Liver (tissue), 3 donors: ENCODE measurements at regions not wholly inside any gene's neighbourhood (a gene's known extent, or its start where the extent isn't known, plus 50 kb on each side); places are given as distances from the start of the nearest gene placed in this dataset.

Source experiments
- ATF3 ChIP-seq: IDR thresholded peaks from 2 replicates; pipeline ENCODE4 v1.6.1; 2016; ENCODE audit warnings: antibody characterized with exemption
- CTCF ChIP-seq: fragments of 150-350 bp; IDR thresholded peaks from 2 replicates; pipeline ENCODE4 v1.5.1; 2017; ENCODE audit warnings: improper control_type of control experiment, low read depth, low read length; ENCODE audit not compliant: missing input control
- EGR1 ChIP-seq, 2 donors: IDR thresholded peaks; 2 replicates each; pipeline ENCODE4 v1.6.1; 2016 to 2018; ENCODE audit warnings: antibody characterized with exemption in 2 of 2, low read depth in 2 of 2
- FOXA2 ChIP-seq: IDR thresholded peaks from 2 replicates; pipeline ENCODE4 v1.6.1; 2016; ENCODE audit warnings: antibody characterized with exemption
- GABPA ChIP-seq, 2 donors: IDR thresholded peaks in 1 of 2; conservative IDR thresholded peaks in 1 of 2; 2 replicates each; pipeline ENCODE4 v1.6.1; 2016; ENCODE audit warnings: antibody characterized with exemption in 2 of 2, mild to moderate bottlenecking in 1 of 2, moderate library complexity in 1 of 2
- HNF4A ChIP-seq, 2 donors: conservative IDR thresholded peaks; 2 replicates each; pipeline ENCODE4 v1.6.1; 2016; ENCODE audit warnings: antibody characterized with exemption in 2 of 2, mild to moderate bottlenecking in 2 of 2
- HNF4G ChIP-seq: IDR thresholded peaks from 2 replicates; pipeline ENCODE4 v1.6.1; 2016; ENCODE audit warnings: antibody characterized with exemption
- JUND ChIP-seq, 2 donors: IDR thresholded peaks; 2 replicates each; pipeline ENCODE4 v1.6.1; 2016; ENCODE audit warnings: antibody characterized with exemption in 2 of 2
- MAX ChIP-seq: IDR thresholded peaks from 2 replicates; pipeline ENCODE4 v1.6.1; 2016; ENCODE audit warnings: antibody characterized with exemption
- RAD21 ChIP-seq, 2 donors: IDR thresholded peaks; 2 replicates each; pipeline ENCODE4 v1.6.1; 2016; ENCODE audit warnings: antibody characterized with exemption in 2 of 2, mild to moderate bottlenecking in 2 of 2
- REST ChIP-seq: IDR thresholded peaks from 2 replicates; pipeline ENCODE4 v1.6.1; 2016; ENCODE audit warnings: antibody characterized with exemption, mild to moderate bottlenecking
- SP1 ChIP-seq: IDR thresholded peaks from 2 replicates; pipeline ENCODE4 v1.6.1; 2018; ENCODE audit warnings: antibody characterized with exemption, mild to moderate bottlenecking
- TAF1 ChIP-seq: conservative IDR thresholded peaks from 2 replicates; pipeline ENCODE4 v1.6.1; 2016; ENCODE audit warnings: antibody characterized with exemption, mild to moderate bottlenecking
- YY1 ChIP-seq: IDR thresholded peaks from 2 replicates; pipeline ENCODE4 v1.6.1; 2016; ENCODE audit warnings: antibody characterized with exemption, mild to moderate bottlenecking
- donor health status: healthy.
- donor health status: healthy.

- TF ChIP-seq CTCF = no peak
- no peak for TF ChIP-seq SP1
- no peak for TF ChIP-seq REST
- no peak for TF ChIP-seq FOXA2
- TF ChIP-seq GABPA (IDR thresholded peaks at IDR 0.05 in 1 of 2, conservative IDR thresholded peaks at IDR 0.05 in 1 of 2) = no peak
- TF ChIP-seq TAF1 = no peak
- no peak for TF ChIP-seq RAD21 (IDR thresholded peaks at IDR 0.05)
- TF ChIP-seq HNF4G = no peak
- no peak for TF ChIP-seq JUND (IDR thresholded peaks at IDR 0.05)
- no peak for TF ChIP-seq MAX
- TF ChIP-seq HNF4A (conservative IDR thresholded peaks at IDR 0.05) = no peak
- no peak for TF ChIP-seq YY1
- no peak for TF ChIP-seq EGR1 (IDR thresholded peaks at IDR 0.05; ENCODE audit: low read depth in 2 of 2)
- no peak for TF ChIP-seq ATF3
Observed at GRCh38 chr4:93912146-93912545, 83.6 kb downstream of the ATOH1 start.
